ENCODE measurements at regions not wholly inside any gene's neighbourhood (a gene's known extent, or its start where the extent isn't known, plus 50 kb on each side); places are given as distances from the start of the nearest gene placed in this dataset.

DNA sequence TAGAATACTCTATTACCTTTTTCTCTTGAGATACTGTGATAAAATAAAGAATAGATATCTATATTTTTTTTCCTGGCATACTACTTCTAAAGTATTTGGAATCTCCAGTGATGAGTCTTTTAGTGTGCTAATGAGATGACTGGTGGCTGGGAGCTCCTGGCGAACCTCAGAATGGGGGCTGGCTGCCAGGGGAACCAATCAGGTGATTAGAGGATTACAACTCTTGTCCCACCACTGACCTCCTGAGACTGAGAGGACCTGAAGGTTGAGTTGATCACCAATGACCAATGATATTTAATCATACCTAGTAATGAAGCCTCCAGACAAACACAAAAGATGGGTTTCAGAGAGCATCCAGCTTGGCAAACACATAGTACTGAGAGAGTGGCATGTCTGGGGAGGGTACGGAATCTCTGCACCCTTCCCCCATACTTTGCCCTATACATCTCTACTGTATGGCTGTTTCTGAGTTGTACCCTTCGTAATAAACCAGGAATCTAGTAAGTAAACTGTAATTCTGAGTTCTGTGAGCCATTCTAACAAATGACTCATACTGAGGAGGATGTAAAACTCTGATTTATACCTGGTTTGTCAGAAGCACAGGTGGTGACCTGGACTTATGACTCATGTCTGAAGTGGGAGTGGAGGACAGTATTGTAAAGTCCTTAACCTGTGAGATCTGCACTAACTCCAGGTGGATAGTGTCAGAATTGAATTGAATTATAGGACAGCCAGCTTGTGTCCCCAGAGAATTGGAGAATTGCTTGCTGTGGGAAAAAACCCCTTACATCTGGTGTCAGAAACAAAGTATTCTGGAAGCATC, 325.3 kb upstream of the LRRC4C start:
- WGBS, 2 donors, result 35 to 42% methylated on average over 3 of the region's 3 CpGs
- FAIRE-seq (no peak), DNase-seq (no peak), ATAC-seq (no peak)
- Histone ChIP-seq H3K27ac (no peak overlapping the region), H3K4me1 (no peaks in the 10 kb centered on the region), H3K36me3 (no peaks in the 10 kb centered on the region), H3K4me3 (no peak overlapping the region), H3K9me3 (no peaks in the 10 kb centered on the region), H3K27me3 (no peaks in the 10 kb centered on the region)
- intact Hi-C loops (cut with DNase I), result no loop called here
- no peak for TF ChIP-seq CTCF (IDR thresholded peaks at IDR 0.05)

- Histone ChIP-seq H3K4me3 (no peak overlapping the region), H3K9me3 (no peaks in the 10 kb centered on the region), H3K4me1 (no peaks in the 10 kb centered on the region), H3K27me3 (no peaks in the 10 kb centered on the region), H3K27ac (no peak overlapping the region), H3K36me3 (no peaks in the 10 kb centered on the region)
- TF ChIP-seq CTCF (IDR thresholded peaks at IDR 0.05), result no peak
- intact Hi-C loops (cut with DNase I), result no loop called here
- no peak for FAIRE-seq
- no peak for ATAC-seq
- no peak for DNase-seq
- WGBS, 2 donors, result 29 to 33% methylated on average over 1 of the region's 1 CpG
These were observed 326.6 kb upstream of the LRRC4C start for GRCh38 chr11:41786087-41786486.

GRCh38 chr11:41788177-41788576, 328.7 kb upstream of the LRRC4C start:
- H3K9me3 ChIP-seq, result no peaks in the 10 kb centered on the region
- FAIRE-seq, result no peak
- intact Hi-C loops (cut with DNase I), result no loop called here
- no peak for TF ChIP-seq CTCF (IDR thresholded peaks at IDR 0.05)
- no peaks in the 10 kb centered on the region for H3K36me3 ChIP-seq
- no peak overlapping the region for H3K27ac ChIP-seq
- no peaks in the 10 kb centered on the region for H3K4me1 ChIP-seq
- no peak for ATAC-seq
- H3K27me3 ChIP-seq, result no peaks in the 10 kb centered on the region
- WGBS, 2 donors, result 75 to 90% methylated on average over 20 to 23 of the region's 23 CpGs
- no peak overlapping the region for H3K4me3 ChIP-seq
- peak in 2 of 6 donors; percentile 18 to 63 for DNase-seq

DNA sequence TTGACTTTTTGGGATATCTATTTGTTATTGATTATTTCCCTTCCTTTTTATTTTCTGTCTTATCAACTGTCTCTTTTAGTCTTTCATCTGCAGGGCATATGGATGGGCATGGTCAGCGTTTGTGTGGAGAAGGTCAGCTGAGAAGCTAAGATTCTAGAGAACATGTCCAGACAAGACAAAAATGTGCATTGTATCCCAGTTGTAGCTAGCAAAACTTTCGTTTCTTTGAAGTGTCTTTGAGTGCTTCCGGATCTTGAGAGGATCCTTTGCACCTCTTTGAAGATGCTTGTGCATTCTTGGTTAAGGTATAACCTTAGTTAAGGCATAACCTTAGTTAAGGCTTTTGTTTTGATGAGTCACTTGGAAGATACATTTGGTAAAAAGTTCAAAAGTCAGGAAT, 329.9 kb upstream of the LRRC4C start:
- DNase-seq (no peak), ATAC-seq (no peak), FAIRE-seq (no peak)
- Histone ChIP-seq H3K4me3 (no peak overlapping the region), H3K9me3 (no peaks in the 10 kb centered on the region), H3K27me3 (no peaks in the 10 kb centered on the region), H3K27ac (no peak overlapping the region), H3K4me1 (no peaks in the 10 kb centered on the region), H3K36me3 (no peaks in the 10 kb centered on the region)
- intact Hi-C loops (cut with DNase I), result no loop called here
- WGBS, 2 donors, result 43 to 57% methylated on average over 3 of the region's 3 CpGs
- no peak for TF ChIP-seq CTCF (IDR thresholded peaks at IDR 0.05)

DNA sequence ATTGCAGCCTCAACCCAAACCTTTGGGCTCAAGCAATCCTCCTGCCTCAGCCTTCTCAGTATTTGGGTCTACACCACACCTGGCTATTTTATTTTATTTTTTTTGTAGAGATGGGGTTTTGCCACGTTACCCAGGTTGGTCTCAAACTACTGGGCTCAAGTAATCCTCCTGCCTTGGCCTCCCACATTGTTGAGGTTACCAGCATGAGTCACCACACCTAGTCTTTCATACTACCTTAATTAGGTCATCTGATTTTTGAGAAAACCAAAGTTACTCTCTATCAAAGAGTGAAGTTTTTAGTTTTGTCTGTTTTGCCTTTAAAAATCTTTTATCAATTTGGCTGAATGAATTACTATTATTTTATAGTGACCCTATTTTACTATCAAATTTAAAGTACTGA, 335.6 kb upstream of the LRRC4C start:
- no peak for FAIRE-seq
- Histone ChIP-seq H3K36me3 (no peaks in the 10 kb centered on the region), H3K4me3 (no peak overlapping the region), H3K9me3 (no peaks in the 10 kb centered on the region), H3K27ac (no peak overlapping the region), H3K27me3 (no peaks in the 10 kb centered on the region), H3K4me1 (no peaks in the 10 kb centered on the region)
- no peak for DNase-seq
- no peak for TF ChIP-seq CTCF (IDR thresholded peaks at IDR 0.05)
- 9 to 32% methylated on average over 1 of the region's 1 CpG for WGBS, 2 donors
- intact Hi-C loops (cut with DNase I), result no loop called here
- ATAC-seq, result no peak
